GM12892 (cell line): ENCODE measurements at regions not wholly inside any gene's neighbourhood (a gene's known extent, or its start where the extent isn't known, plus 50 kb on each side); places are given as distances from the start of the nearest gene placed in this dataset.

Source experiments
- POLR2A ChIP-seq: IDR thresholded peaks from 2 replicates; pipeline ENCODE4 v1.6.1; 2011; ENCODE audit warnings: low read depth, low read length, control low read depth
- POLR2AphosphoS5 ChIP-seq: IDR thresholded peaks from 2 replicates; pipeline ENCODE4 v1.6.1; 2011; ENCODE audit warnings: low read depth, low read length, control low read depth

DNA sequence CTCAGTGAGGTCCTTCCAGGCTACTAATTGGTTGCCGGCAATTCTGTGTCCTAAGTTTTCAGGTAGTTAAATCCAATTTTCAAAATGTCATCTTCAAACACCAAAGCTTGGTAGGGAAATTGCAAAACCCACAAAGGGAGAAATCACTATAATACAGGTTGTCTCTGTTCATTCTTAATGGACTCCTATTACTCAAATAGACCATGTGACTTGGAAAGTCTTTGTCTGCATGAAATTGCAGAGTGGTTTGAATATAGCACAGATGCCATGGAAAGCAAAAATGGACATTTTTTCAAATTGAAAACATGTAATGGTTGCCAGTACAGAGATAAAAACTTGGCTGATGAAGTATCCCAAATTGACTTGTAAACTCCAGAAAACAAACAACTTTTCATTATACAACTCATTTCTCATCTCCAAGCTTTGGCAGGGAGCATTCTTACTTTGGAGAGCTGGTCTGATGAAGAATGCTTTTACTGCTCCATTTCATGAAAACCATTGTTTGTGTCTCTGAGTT, 169.5 kb upstream of the PKN2 start:
- TF ChIP-seq POLR2A: no peak
- no peak for TF ChIP-seq POLR2AphosphoS5
